ENCODE measurements at regions not wholly inside any gene's neighbourhood (a gene's known extent, or its start where the extent isn't known, plus 50 kb on each side); places are given as distances from the start of the nearest gene placed in this dataset.

- no peak for TF ChIP-seq JUN (CRISPR knock-in tag; IDR thresholded peaks at IDR 0.05)
- no peak for TF ChIP-seq SSRP1 (CRISPR knock-in tag; IDR thresholded peaks at IDR 0.05)
- TF ChIP-seq CTCF (CRISPR knock-in tag; IDR thresholded peaks at IDR 0.05): no peak
- TF ChIP-seq, protein P1, sequence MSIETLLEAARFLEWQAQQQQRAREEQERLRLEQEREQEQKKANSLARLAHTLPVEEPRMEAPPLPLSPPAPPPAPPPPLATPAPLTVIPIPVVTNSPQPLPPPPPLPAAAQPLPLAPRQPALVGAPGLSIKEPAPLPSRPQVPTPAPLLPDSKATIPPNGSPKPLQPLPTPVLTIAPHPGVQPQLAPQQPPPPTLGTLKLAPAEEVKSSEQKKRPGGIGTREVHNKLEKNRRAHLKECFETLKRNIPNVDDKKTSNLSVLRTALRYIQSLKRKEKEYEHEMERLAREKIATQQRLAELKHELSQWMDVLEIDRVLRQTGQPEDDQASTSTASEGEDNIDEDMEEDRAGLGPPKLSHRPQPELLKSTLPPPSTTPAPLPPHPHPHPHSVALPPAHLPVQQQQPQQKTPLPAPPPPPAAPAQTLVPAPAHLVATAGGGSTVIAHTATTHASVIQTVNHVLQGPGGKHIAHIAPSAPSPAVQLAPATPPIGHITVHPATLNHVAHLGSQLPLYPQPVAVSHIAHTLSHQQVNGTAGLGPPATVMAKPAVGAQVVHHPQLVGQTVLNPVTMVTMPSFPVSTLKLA (IDR thresholded peaks at IDR 0.05): no peak
- no peak for TF ChIP-seq ZNF589 (CRISPR knock-in tag; conservative IDR thresholded peaks at IDR 0.05)
- TF ChIP-seq MXI1 (IDR thresholded peaks at IDR 0.05; ENCODE audit: borderline replicate concordance, low read depth, low read length): no peak
- TF ChIP-seq STAT5B (CRISPR knock-in tag; IDR thresholded peaks at IDR 0.05): no peak
These were observed 437.9 kb downstream of the BCL11B start for GRCh38 chr14:98834119-98834518.

All from HepG2 (cell line).